HG02678 (cell line): ENCODE measurements at regions not wholly inside any gene's neighbourhood (a gene's known extent, or its start where the extent isn't known, plus 50 kb on each side); places are given as distances from the start of the nearest gene placed in this dataset.

Experiments
- ATAC-seq: cut with Tn5 transposase; IDR thresholded peaks from one replicate; pipeline ENCODE4 v1.9.1; 2021; ENCODE audit warnings: mild to moderate bottlenecking, moderate library complexity; ENCODE audit not compliant: unreplicated experiment

GRCh38 chr6:22394691-22395090 is 97.9 kb upstream of the PRL start:
- ATAC-seq = no peak

GRCh38 chr6:22399693-22400092 is 102.9 kb upstream of the PRL start:
- ATAC-seq = no peak

- no peak for ATAC-seq
Measured at GRCh38 chr6:22401206-22401605, 104.4 kb upstream of the PRL start.

GRCh38 chr6:22401932-22402331 is 105.1 kb upstream of the PRL start:
- ATAC-seq = no peak

- ATAC-seq = no peak
Measured at GRCh38 chr6:22409486-22409885, 112.7 kb upstream of the PRL start.

GRCh38 chr6:22411376-22412105 is 114.7 kb upstream of the PRL start:
- no peak for ATAC-seq

GRCh38 chr6:22412994-22413393 is 116.2 kb upstream of the PRL start:
- ATAC-seq = no peak

- ATAC-seq = no peak
Measured at GRCh38 chr6:22413681-22414311, 117.0 kb upstream of the PRL start.

GRCh38 chr6:22418714-22419113 is 121.9 kb upstream of the PRL start:
- ATAC-seq = no peak

GRCh38 chr6:22421198-22421597 is 124.4 kb upstream of the PRL start:
- ATAC-seq = no peak

GRCh38 chr6:22424196-22424595 is 127.4 kb upstream of the PRL start:
- no peak for ATAC-seq

- ATAC-seq = no peak
Measured at GRCh38 chr6:22432060-22432459, 135.2 kb upstream of the PRL start.

GRCh38 chr6:22433745-22434144 is 135.6 kb upstream of the HDGFL1 start:
- ATAC-seq = no peak

GRCh38 chr6:22435151-22435550 is 134.2 kb upstream of the HDGFL1 start:
- ATAC-seq = no peak

GRCh38 chr6:22436134-22436533 is 133.2 kb upstream of the HDGFL1 start:
- ATAC-seq = no peak

GRCh38 chr6:22437665-22438064 is 131.7 kb upstream of the HDGFL1 start:
- no peak for ATAC-seq

GRCh38 chr6:22442826-22443225 is 126.5 kb upstream of the HDGFL1 start:
- no peak for ATAC-seq

- no peak for ATAC-seq
Measured at GRCh38 chr6:22444330-22444729, 125.0 kb upstream of the HDGFL1 start.

- no peak for ATAC-seq
Measured at GRCh38 chr6:22445946-22446345, 123.4 kb upstream of the HDGFL1 start.

- ATAC-seq = no peak
Measured at GRCh38 chr6:22447249-22448196, 121.8 kb upstream of the HDGFL1 start.

GRCh38 chr6:22448291-22448711 is 121.1 kb upstream of the HDGFL1 start:
- ATAC-seq = no peak

GRCh38 chr6:22451962-22452361 is 117.4 kb upstream of the HDGFL1 start:
- no peak for ATAC-seq
